Iris pigment epithelial cell (primary cell): ENCODE measurements at regions not wholly inside any gene's neighbourhood (a gene's known extent, or its start where the extent isn't known, plus 50 kb on each side); places are given as distances from the start of the nearest gene placed in this dataset.
"Not testable (repeated sequence)": the region's sequence is repeated elsewhere in the genome, so short reads cannot be mapped to it uniquely, and the experiment has no call there.

ENCODE experiments used
- DNase-seq: peaks from one replicate; pipeline ENCODE4 v3.0.0-alpha.2; 2011; ENCODE audit warnings: low read depth

DNA sequence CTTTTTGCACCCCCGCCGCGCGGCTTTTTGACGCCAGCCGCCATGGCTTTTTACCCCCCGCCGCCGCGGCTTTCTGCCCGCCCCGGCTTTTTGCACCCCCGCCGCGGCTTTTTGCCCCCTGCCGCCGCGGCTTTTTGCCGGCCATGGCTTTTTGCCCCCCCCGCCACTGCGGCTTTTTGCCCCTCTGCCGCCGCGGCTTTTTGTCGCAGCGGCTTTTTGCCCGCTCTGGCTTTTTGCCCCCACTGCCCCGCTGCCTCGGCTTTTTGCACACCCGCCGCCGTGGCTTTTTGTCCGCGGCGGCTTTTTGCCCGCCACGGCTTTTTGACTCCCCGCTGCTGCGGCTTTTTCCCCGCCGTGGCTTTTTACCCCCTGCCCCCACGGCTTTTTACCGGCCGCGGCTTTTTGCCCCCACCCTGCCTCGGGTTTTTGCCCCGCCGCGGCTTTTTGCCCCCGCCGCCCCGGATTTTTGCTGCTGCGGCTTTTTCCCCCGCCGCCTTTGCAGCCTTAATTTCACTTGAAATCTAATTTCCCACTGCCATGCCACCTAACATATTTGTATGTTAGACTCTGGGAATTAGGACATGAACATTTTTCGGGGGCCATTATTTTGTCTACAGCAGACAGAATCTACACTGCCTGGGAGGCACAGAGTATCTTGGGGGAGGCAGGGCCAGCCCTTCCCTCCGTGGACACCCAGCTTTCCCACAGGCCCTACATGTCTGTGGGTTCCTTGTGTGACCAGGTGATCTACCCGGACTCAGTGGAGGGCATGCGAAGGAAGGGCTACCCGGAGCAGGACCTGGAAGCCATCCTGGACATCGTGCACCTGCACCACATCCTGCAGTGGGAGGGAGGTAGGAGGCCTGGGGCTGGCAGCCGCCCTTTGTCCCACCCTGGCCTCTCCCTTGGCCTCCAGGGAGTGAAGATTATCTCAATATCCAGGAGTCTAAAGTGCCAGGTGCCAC is 3031.0 kb upstream of the TEKT4 start:
- no peak for DNase-seq

DNA sequence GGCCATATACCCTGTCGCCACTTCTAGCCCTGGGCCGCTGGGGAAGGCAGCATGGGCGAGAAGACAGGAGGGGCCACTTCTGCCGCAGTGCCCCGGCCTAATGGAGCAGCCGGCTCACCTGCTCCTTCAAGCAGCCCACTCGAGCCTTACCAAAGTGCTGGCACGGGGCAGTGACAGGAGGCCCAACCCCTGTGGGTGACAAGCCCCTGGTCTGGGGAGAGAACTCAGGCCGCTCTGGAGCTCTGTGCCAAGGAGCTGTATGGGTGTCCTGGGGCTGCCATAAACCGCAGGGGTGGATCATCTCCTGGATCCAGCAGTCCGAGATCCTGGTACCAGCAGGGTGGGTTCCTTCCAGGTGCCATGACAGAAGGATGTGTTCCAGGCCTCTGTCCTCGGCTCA is 3029.0 kb upstream of the TEKT4 start:
- not testable (repeated sequence) for DNase-seq

DNA sequence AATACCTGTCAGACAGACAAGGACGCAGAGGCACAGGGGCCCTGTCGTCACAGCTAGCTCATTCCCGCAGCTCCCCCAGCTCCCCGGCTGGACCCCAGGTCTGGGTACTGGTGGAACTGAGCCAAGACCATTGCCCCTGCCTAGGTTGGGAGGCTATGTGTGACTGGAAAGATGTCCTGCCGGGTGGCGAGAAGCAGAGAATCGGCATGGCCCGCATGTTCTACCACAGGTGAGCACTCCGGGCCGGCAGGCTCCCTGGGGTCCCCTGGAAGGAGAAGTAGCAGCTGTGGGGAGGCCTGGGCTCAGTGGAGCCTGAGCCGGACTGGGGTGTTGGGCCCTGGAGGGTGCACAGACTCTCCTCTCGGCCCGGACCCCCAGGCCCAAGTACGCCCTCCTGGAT is 3028.3 kb upstream of the TEKT4 start:
- DNase-seq, result not testable (repeated sequence)

DNA sequence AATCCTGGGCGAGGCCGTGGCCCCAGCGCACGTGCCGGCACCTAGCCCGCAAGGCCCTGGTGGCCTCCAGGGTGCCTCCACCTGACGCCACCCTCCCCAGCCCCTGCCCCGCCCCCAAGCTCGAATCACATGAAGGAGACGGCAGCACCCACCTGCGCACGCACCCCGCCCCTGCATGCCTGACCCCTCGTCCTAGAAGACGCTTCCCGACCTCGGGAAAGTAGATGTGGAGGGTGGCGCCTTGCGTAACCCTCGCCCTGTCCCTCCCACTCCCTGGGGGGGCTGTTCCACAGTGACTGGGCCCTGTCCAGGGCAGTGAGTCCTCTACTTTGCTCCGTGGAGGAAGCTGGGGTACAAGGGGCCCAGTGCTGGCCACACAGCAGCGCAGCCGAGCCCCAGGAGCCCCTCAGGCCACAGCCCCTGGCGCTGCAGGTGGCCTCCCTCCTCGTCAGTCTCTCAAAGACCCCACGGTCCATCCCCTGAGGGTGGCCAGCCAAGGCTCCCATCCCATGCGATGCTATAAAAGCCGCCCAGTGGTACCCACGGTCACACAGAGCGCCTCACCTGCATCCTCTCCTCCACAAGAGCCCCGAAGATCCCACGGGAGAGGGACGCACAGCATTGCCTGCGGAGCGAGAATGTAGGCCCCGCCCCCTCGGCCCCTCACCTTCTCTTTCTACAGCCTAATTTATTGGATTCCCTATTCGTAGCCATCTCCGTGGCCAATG is 3027.3 kb upstream of the TEKT4 start:
- DNase-seq, result not testable (repeated sequence)

DNA sequence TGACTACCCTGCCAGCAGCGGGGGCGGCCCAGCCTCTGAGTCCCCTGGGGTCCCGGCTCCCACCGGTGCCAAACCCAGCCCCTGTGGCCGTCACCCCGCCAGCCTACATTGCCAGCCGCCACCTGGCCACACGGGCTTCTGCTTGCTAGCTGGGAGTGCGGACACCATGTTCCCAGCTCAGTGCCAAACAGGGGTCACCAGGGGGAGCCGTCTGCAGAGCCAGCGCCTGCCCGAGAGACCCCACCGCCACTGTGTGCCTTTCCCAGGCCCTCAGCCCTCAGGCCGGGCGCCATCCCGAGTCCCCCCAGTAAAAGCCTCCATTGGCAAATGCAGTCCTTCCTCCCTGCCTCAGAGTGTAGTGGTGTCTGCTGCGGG is 3026.8 kb upstream of the TEKT4 start:
- DNase-seq, result not testable (repeated sequence)

DNA sequence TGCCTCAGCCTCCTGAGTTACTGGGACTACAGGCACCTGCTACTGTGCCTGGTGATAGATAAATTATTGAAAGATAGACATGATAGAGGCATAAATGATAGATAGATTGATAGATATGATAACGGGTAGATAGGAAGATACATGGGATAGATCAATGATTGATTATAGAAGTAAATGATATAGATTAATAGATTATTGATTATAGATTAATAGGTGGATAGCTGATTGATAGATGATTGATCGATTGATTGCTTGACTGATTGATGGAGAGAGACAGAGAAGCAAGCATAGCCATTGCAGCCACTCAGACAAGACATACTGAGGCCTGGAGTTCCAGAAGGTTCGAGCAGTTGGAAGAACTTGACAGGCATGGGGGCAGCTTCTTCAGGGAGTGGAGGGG is 3024.8 kb upstream of the TEKT4 start:
- not testable (repeated sequence) for DNase-seq

DNA sequence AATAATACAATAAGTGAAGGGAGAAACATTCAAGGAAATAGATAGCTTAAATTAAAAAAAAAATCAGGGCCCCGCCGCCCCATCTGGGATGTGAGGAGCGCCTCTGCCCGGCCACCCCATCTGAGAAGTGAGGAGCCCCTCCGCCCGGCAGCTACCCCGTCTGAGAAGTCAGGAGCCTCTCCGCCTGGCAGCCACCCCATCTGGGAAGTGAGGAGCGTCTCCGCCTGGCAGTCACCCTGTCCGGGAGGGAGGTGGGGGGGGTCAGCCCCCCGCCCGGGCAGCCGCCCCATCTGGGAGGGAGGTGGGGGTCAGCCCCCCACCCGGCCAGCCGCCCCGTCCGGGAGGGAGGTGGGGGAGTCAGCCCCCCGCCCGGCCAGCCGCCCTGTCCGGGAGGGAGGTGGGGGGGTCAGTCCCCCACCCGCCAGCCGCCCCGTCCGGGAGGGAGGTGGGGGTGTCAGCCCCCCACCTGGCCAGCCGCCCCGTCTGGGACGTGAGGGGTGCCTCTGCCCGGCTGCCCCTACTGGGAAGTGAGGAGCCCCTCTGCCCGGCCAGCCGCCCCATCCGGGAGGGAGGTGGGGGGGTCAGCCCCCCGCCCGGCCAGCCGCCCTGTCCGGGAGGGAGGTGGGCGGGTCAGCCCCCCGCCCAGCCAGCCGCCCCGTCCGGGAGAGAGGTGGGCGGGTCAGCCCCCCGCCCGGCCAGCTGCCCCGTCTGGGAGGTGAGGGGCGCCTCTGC is 3019.4 kb upstream of the TEKT4 start:
- DNase-seq, result not testable (repeated sequence)

DNA sequence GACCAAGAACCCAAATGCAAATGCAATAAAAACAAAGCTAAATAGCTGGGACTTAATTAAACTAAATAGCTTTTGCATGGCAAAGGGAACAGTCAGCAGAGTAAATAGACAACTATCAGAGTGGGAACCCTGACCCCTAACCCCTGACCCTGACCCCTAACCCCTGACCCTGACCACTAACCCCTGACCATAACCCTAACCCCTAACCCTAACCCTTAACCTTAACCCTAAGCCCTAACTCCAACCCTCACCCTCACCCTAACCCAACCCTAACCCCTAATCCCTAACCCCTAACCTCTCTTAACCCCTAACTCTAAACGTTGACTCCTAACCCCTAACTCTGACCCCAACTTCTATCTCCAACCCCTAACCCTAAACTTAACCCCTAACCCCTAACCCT is 3014.3 kb upstream of the TEKT4 start:
- not testable (repeated sequence) for DNase-seq

DNA sequence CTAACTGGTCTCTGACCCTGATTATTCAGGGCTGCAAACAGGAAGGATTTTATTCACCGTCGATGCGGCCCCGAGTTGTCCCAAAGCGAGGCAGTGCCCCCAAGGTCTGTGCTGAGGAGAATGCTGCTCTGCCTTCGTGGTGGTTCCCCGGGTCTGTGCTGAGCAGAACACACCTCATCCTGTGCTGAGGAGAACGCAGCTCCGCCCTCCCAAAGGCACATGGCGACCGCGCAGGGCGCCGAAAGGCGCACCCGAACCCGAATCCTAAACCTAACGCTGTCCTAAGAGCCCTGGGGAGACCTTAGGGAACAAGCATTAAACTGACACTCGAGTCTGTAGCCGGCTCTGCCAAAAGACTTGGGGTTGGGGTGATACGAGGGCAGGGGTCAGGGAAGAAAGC is 3013.5 kb upstream of the TEKT4 start:
- not testable (repeated sequence) for DNase-seq

DNA sequence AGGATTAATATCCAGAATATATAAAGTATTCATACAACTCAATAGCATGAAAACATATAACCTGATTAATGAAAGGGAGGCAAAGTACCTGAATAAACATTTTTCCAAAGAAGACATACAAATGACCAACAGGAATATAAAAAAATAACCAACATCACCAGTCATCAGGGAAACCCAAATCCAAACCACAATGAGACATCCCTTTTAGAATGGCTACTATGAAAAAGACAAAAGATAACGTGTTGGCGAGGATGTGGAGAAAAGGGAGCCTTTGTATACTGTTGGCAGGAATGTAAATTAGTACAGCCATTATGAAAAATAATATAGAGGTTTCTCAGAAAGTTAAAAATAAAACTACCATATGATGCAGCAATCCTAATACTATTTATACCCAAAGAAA is 2999.5 kb upstream of the TEKT4 start:
- DNase-seq, result not testable (repeated sequence)

DNA sequence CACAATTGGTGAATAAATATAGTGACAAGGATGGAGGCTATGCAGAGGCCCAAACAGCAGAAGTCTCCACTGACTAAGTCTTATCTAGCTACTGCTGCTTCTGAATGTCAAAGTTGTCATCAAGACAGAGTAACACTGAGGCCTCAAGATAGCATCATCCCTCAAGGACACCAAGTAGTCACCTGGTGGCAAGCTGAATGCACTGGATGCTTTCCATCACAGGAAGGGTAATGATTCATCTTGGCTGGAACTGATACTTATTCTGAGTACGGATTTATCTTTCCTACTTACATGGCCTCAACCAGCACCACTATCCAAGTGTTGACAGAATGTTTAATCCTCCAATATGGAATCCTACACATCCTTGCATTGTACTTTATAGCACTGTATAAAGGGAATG is 2997.8 kb upstream of the TEKT4 start:
- not testable (repeated sequence) for DNase-seq

DNA sequence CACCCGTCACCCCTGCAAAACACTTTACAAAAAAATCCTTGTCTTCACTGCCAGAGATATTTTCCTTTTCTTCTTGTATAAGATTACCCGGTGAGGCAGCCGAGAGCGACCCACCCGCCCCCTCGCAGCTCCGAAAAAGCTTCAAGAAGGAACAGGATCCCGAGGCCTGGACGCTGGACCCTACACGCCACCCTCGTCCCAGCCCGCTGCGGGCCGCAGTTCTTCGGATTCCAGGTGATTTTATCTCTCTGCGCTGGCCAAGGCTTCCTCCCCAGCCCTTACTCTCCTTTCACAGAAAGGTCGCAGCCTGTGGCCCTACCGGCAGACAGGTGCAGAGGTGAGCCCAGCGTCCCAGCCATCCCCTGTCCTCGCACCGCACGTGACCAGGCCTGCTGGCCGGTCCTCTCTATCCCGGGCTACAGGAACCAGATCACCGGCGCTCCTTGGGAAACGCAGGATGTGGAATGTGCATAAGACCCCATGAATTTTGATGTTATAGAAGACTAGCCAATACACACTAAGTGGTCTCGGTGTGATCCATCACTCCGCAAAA is 2993.5 kb upstream of the TEKT4 start:
- DNase-seq, result not testable (repeated sequence)

DNA sequence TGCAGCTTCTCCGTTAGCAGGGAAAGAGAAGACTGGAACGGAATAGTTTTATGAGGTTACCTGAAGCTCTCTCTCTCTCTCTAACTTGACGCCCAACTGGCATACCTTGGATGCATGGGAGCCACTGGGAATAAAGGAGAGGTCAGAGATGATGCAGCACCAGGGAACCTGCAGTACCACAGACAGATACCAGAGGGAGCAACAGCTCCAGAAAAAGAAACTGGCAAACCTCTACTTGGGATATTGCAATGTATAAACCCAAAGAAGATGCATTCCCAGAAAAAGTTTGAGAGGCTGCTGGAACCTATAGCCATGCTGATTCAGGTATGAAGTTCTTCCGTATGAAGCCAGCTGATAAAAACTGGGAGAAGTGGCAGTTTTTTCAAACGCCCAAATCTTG is 2976.1 kb upstream of the TEKT4 start:
- peak; percentile 0 for DNase-seq

DNA sequence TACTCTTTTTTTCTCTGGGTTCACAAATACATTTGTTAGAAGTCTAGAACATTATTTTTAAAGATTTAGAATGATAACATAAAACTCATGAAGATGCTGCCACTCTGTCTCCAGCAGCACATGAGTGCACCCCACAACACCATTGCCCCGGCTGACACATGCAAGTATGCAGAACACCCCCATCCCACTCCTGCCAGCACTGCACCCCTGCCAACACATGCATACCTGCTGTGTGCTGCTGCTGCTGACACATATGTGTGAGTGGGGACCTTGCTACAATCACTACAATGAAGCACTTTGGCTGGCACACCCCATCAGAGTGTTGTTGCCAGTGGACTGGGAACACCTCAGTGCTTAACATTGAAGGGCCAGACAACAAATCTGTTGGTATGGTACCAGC is 2953.6 kb upstream of the TEKT4 start:
- DNase-seq, result not testable (repeated sequence)
